ENCODE measurements at regions not wholly inside any gene's neighbourhood (a gene's known extent, or its start where the extent isn't known, plus 50 kb on each side); places are given as distances from the start of the nearest gene placed in this dataset.

DNA sequence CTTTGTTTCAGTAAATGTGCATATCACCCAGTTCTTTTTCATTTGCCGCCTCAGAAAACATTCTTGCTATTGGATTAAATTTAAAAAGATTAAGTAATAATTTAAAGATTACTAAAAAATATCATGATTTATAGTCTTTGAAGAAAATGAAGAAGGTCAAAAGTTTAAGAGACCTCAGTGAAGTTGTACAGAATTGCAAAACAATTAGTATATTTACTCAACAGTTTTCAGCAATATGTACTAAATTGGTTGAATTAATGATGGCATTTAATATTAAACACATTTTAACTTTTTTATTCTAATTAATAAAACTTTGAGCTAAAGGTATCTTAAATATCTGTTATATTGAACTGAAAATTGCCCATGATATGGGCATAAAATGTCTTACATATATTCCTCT is 49.9 kb upstream of the KLF6 start:
- H3K9me3 ChIP-seq = no peaks in the 10 kb centered on the region
- TF ChIP-seq, protein P1, sequence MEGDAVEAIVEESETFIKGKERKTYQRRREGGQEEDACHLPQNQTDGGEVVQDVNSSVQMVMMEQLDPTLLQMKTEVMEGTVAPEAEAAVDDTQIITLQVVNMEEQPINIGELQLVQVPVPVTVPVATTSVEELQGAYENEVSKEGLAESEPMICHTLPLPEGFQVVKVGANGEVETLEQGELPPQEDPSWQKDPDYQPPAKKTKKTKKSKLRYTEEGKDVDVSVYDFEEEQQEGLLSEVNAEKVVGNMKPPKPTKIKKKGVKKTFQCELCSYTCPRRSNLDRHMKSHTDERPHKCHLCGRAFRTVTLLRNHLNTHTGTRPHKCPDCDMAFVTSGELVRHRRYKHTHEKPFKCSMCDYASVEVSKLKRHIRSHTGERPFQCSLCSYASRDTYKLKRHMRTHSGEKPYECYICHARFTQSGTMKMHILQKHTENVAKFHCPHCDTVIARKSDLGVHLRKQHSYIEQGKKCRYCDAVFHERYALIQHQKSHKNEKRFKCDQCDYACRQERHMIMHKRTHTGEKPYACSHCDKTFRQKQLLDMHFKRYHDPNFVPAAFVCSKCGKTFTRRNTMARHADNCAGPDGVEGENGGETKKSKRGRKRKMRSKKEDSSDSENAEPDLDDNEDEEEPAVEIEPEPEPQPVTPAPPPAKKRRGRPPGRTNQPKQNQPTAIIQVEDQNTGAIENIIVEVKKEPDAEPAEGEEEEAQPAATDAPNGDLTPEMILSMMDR (IDR thresholded peaks at IDR 0.05) = no peak
- WGBS, 2 donors = 95 to 96% methylated on average over 1 of the region's 1 CpG
- DNase-seq = no peak
- ATAC-seq = no peak
- H3K36me3 ChIP-seq = no peaks in the 10 kb centered on the region
- peaks cover 0 to 5% (median 5%) of the 10 kb centered on the region in 3 donors for H3K4me1 ChIP-seq
- intact Hi-C loops (cut with DNase I) = no loop called here
- no peaks in the 10 kb centered on the region for H3K27me3 ChIP-seq
- FAIRE-seq = no peak
- H3K27ac ChIP-seq = no peak overlapping the region
- no peak overlapping the region for H3K4me3 ChIP-seq

Small RNA genes lying in the stretch of these regions (microRNA-seq; reads per million reads assigned to microRNA genes)
- gene MIR6078 = 0 reads per million in 2 donors

All from pancreas (tissue), 10 donors.